Endothelial cell of umbilical vein (primary cell): ENCODE measurements at regions not wholly inside any gene's neighbourhood (a gene's known extent, or its start where the extent isn't known, plus 50 kb on each side); places are given as distances from the start of the nearest gene placed in this dataset.

Experiments used
- BruUV-seq: library from RNA; stranded (reverse); fragments of 400-500 nt; replicated peaks from 2 replicates; lab custom pipeline; 2021; lab: Mats Ljungman, UMichigan
- CTCF ChIA-PET: fragments of 300-600, 350-600 bp; sonication (Branson Sonifier 250); formaldehyde crosslinking; loops from one replicate; lab custom pipeline; 2021; ENCODE audit warnings: antibody characterized with exemption, inconsistent platforms; lab: Charles Lee
- POLR2A ChIA-PET: fragments of 300-600, 350-600 bp; sonication (Branson Sonifier 250); formaldehyde crosslinking; loops from one replicate; lab custom pipeline; 2021; ENCODE audit warnings: antibody characterized with exemption, inconsistent platforms; lab: Charles Lee
- DNase-seq: peaks from one replicate; pipeline ENCODE4 v3.0.0-alpha.2; 2011; ENCODE audit warnings: low read depth, low spot score
- FAIRE-seq: peaks from 2 replicates; lab custom pipeline; 2011; peaks lifted over from hg19 to GRCh38; lab: Jason Lieb, UNC
- H2AFZ ChIP-seq: 2 replicates; pipeline ENCODE4 v1.6.0; 2012; ENCODE audit warnings: low read depth, low read length, control low read depth, inconsistent platforms
- H3K27ac ChIP-seq: 2 replicates; pipeline ENCODE4 v1.5.1; 2011; ENCODE audit warnings: low read depth, mild to moderate bottlenecking, control low read depth, low read length, moderate library complexity; ENCODE audit not compliant: insufficient read depth
- H3K27me3 ChIP-seq, 2 experiments: 2 replicates each; pipeline versions ENCODE4 v1.6.0 to v1.6.1; 2011; ENCODE audit warnings: low read length in 2 of 2, mixed read lengths in 1 of 2; ENCODE audit not compliant: control insufficient read depth in 2 of 2, insufficient read depth in 2 of 2
- H3K36me3 ChIP-seq, 2 experiments: 2 replicates in 1 of 2; 3 replicates in 1 of 2; pipeline ENCODE4 v1.5.1; 2011; ENCODE audit warnings: low read length in 2 of 2, mild to moderate bottlenecking in 1 of 2, moderate library complexity in 1 of 2; ENCODE audit not compliant: control insufficient read depth in 2 of 2, insufficient read depth in 2 of 2; ENCODE audit errors: extremely low read depth in 1 of 2
- H3K4me1 ChIP-seq: 3 replicates; pipeline ENCODE4 v1.5.1; 2011; ENCODE audit warnings: mild to moderate bottlenecking, low read length; ENCODE audit not compliant: control insufficient read depth, insufficient read depth; ENCODE audit errors: extremely low read depth
- H3K4me2 ChIP-seq: 2 replicates; pipeline ENCODE4 v1.6.1; 2011; ENCODE audit warnings: low read length, control low read depth, mixed read lengths; ENCODE audit not compliant: insufficient read depth
- H3K4me3 ChIP-seq, 3 experiments: fragments of 200-600 bp in 1 of 3; sonication (generic), shearing (Covaris generic) in 1 of 3; replicated peaks in 1 of 3; 2 replicates each; pipeline ENCODE4 v1.5.1; 2011 to 2016; ENCODE audit warnings: control low read depth in 3 of 3, low read length in 3 of 3, mild to moderate bottlenecking in 2 of 3, inconsistent platforms in 1 of 3, low read depth in 1 of 3, moderate library complexity in 1 of 3; ENCODE audit not compliant: insufficient read depth in 1 of 3
- H3K79me2 ChIP-seq: 2 replicates; pipeline ENCODE4 v1.6.0; 2012; ENCODE audit warnings: low read length, inconsistent platforms; ENCODE audit not compliant: control insufficient read depth, insufficient read depth
- H3K9ac ChIP-seq: replicated peaks from 2 replicates; pipeline ENCODE3; 2011; ENCODE audit warnings: low read length, control low read depth; ENCODE audit not compliant: insufficient read depth; ENCODE audit errors: extremely low read depth
- H3K9me1 ChIP-seq: replicated peaks from 3 replicates; pipeline ENCODE4 v1.6.0; 2011; ENCODE audit warnings: mild to moderate bottlenecking, low read length; ENCODE audit not compliant: control insufficient read depth, insufficient read depth; ENCODE audit errors: extremely low read depth
- H3K9me3 ChIP-seq: replicated peaks from 2 replicates; pipeline ENCODE4 v1.5.1; 2012; ENCODE audit warnings: low read length, inconsistent platforms; ENCODE audit not compliant: control insufficient read depth, insufficient read depth
- H4K20me1 ChIP-seq: replicated peaks from 2 replicates; pipeline ENCODE3; 2011; ENCODE audit warnings: mild to moderate bottlenecking, low read length; ENCODE audit not compliant: control insufficient read depth, insufficient read depth; ENCODE audit errors: extremely low read depth
- EZH2 ChIP-seq: IDR thresholded peaks from 2 replicates; pipeline ENCODE4 v1.6.1; 2012; ENCODE audit warnings: borderline replicate concordance, low read depth, mild to moderate bottlenecking, moderate library complexity, low read length, inconsistent platforms; ENCODE audit not compliant: severe bottlenecking
- FOS ChIP-seq: IDR thresholded peaks from 2 replicates; pipeline ENCODE4 v1.6.1; 2011; ENCODE audit warnings: mild to moderate bottlenecking, low read length, moderate library complexity, borderline replicate concordance; ENCODE audit not compliant: insufficient read depth
- GATA2 ChIP-seq: IDR thresholded peaks from 2 replicates; pipeline ENCODE4 v1.7.0; 2011; ENCODE audit warnings: low read depth, mild to moderate bottlenecking, moderate library complexity, mixed read lengths, low read length; ENCODE audit not compliant: insufficient read length, insufficient read depth
- MYC ChIP-seq: IDR thresholded peaks from one replicate; pipeline ENCODE4 v1.6.1; 2011; ENCODE audit warnings: mild to moderate bottlenecking, low read depth, low read length
- POLR2A ChIP-seq: IDR thresholded peaks from 2 replicates; pipeline ENCODE4 v1.6.1; 2012; ENCODE audit warnings: low read depth, mild to moderate bottlenecking, control low read depth, low read length
- POLR2AphosphoS5 ChIP-seq: IDR thresholded peaks from 2 replicates; pipeline ENCODE4 v1.6.1; 2012; ENCODE audit warnings: low read depth, mild to moderate bottlenecking, control low read depth, low read length, moderate library complexity; ENCODE audit not compliant: insufficient read depth
- dilution Hi-C: fragments of 300-500 bp; cut with MboI; formaldehyde crosslinking; loops from one replicate; pipeline ENCODE4 v1.15.0; 2019; ENCODE audit warnings: low sequenced_read_pairs; ENCODE audit not compliant: extremely low pct_ligation_motif_present
- intact Hi-C: fragments of 100-400 bp; cut with micrococcal nuclease; formaldehyde crosslinking; loops from one replicate; pipeline ENCODE4 v1.10.0; 2022
- TF ChIP-seq, protein P1 (sequence below): IDR thresholded peaks from 2 replicates; pipeline ENCODE4 v1.6.1; 2011; ENCODE audit not compliant: insufficient read depth, insufficient read length
- TF ChIP-seq, protein P2 (sequence below), 2 donors: IDR thresholded peaks; 1 replicate in 1 of 2; 2 replicates in 1 of 2; pipeline ENCODE4 v1.5.1; 2011; ENCODE audit warnings: low read length in 2 of 2, mild to moderate bottlenecking in 2 of 2, moderate library complexity in 2 of 2, control low read depth in 1 of 2, inconsistent platforms in 1 of 2, low read depth in 1 of 2; ENCODE audit not compliant: insufficient read depth in 1 of 2; ENCODE audit errors: extremely low read depth in 1 of 2

GRCh38 chr10:78383378-78384048, 349.9 kb downstream of the RPS24 start:
- Histone ChIP-seq H3K27ac (no peak overlapping the region), H3K4me2 (no peak overlapping the region), H3K36me3 (no peaks in the 10 kb centered on the region), H3K9me1 (no peaks in the 10 kb centered on the region), H3K4me3 (no peak overlapping the region), H4K20me1 (no peaks in the 10 kb centered on the region), H2AFZ (no peak overlapping the region), H3K27me3 (peaks cover 2 to 10% of the 10 kb centered on the region in 2 experiments), H3K9me3 (no peaks in the 10 kb centered on the region), H3K4me1 (no peaks in the 10 kb centered on the region), H3K79me2 (no peaks in the 10 kb centered on the region), H3K9ac (no peak overlapping the region)
- no TSS peak for BruUV-seq
- POLR2A ChIA-PET = no interaction called here
- no peak for FAIRE-seq
- TF ChIP-seq EZH2 = no peak
- TF ChIP-seq, protein P1, sequence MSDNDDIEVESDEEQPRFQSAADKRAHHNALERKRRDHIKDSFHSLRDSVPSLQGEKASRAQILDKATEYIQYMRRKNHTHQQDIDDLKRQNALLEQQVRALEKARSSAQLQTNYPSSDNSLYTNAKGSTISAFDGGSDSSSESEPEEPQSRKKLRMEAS = no peak
- TF ChIP-seq, protein P2, sequence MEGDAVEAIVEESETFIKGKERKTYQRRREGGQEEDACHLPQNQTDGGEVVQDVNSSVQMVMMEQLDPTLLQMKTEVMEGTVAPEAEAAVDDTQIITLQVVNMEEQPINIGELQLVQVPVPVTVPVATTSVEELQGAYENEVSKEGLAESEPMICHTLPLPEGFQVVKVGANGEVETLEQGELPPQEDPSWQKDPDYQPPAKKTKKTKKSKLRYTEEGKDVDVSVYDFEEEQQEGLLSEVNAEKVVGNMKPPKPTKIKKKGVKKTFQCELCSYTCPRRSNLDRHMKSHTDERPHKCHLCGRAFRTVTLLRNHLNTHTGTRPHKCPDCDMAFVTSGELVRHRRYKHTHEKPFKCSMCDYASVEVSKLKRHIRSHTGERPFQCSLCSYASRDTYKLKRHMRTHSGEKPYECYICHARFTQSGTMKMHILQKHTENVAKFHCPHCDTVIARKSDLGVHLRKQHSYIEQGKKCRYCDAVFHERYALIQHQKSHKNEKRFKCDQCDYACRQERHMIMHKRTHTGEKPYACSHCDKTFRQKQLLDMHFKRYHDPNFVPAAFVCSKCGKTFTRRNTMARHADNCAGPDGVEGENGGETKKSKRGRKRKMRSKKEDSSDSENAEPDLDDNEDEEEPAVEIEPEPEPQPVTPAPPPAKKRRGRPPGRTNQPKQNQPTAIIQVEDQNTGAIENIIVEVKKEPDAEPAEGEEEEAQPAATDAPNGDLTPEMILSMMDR (IDR thresholded peaks at IDR 0.05; ENCODE audit: extremely low read depth in 1 of 2, insufficient read depth in 1 of 2, low read depth in 1 of 2, low read length in 2 of 2) = no peak
- no peak for TF ChIP-seq POLR2A
- TF ChIP-seq MYC = no peak
- TF ChIP-seq POLR2AphosphoS5 = no peak
- TF ChIP-seq GATA2 = no peak
- no peak for TF ChIP-seq FOS
- CTCF ChIA-PET = no interaction called here
- dilution Hi-C loops = no loop called here
- peak; percentile 17 for DNase-seq
- intact Hi-C loops = no loop called here
